Upper lobe of right lung (tissue), 1 donor: ENCODE measurements at regions not wholly inside any gene's neighbourhood (a gene's known extent, or its start where the extent isn't known, plus 50 kb on each side); places are given as distances from the start of the nearest gene placed in this dataset.

Source experiments
- ATAC-seq: fragments of 200-7000 bp; cut with Tn5 transposase; one replicate; pipeline ENCODE4 v1.9.1; 2020; ENCODE audit warnings: mild to moderate bottlenecking, moderate library complexity
- DNase-seq: peaks from one replicate; pipeline ENCODE4 v3.0.0-alpha.2; 2020
- H3K27ac ChIP-seq: fragments of 200-600 bp; one replicate; pipeline ENCODE4 v1.8.0; 2022
- H3K27me3 ChIP-seq: fragments of 200-600 bp; one replicate; pipeline ENCODE4 v1.8.0; 2022; ENCODE audit warnings: mild to moderate bottlenecking
- H3K36me3 ChIP-seq: fragments of 200-600 bp; one replicate; pipeline ENCODE4 v1.8.0; 2022
- H3K4me1 ChIP-seq: fragments of 200-600 bp; one replicate; pipeline ENCODE4 v1.8.0; 2022
- H3K4me3 ChIP-seq: fragments of 200-600 bp; one replicate; pipeline ENCODE4 v1.8.0; 2022; ENCODE audit warnings: mild to moderate bottlenecking
- H3K9me3 ChIP-seq: fragments of 200-600 bp; one replicate; pipeline ENCODE4 v1.8.0; 2022
- intact Hi-C: fragments of 100-400 bp; cut with DNase I; formaldehyde crosslinking; loops from one replicate; pipeline ENCODE4 v1.11.0; 2022
- TF ChIP-seq, protein P1 (sequence below): fragments of 200-600 bp; IDR thresholded peaks from one replicate; pipeline ENCODE4 v1.8.0; 2022; ENCODE audit warnings: antibody characterized with exemption
- donor health status: DM: no; HTN: yes; CAD: no; lungs with severe emphysema.

DNA sequence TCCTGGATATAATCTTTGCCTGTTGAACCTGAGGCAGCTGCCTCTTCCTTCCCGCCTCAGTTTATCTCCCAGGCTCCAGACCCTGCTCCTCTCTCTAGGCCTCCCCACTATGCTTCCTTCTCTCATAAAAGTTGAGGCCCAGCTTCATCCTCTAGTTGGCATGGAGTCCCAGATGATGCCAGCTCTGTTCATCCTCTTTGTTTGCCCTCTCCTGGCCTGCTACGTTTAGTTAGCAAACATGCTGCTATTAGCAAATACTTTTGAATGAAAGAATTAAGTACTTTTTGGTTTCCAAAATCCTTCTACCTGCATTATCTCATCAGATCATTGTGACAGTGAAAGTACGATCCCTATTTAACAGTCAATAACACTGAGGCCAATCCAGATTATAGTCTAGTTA is 472.5 kb downstream of the COG6 start:
- H3K4me3 ChIP-seq = no peak overlapping the region
- ATAC-seq = no peak
- TF ChIP-seq, protein P1, sequence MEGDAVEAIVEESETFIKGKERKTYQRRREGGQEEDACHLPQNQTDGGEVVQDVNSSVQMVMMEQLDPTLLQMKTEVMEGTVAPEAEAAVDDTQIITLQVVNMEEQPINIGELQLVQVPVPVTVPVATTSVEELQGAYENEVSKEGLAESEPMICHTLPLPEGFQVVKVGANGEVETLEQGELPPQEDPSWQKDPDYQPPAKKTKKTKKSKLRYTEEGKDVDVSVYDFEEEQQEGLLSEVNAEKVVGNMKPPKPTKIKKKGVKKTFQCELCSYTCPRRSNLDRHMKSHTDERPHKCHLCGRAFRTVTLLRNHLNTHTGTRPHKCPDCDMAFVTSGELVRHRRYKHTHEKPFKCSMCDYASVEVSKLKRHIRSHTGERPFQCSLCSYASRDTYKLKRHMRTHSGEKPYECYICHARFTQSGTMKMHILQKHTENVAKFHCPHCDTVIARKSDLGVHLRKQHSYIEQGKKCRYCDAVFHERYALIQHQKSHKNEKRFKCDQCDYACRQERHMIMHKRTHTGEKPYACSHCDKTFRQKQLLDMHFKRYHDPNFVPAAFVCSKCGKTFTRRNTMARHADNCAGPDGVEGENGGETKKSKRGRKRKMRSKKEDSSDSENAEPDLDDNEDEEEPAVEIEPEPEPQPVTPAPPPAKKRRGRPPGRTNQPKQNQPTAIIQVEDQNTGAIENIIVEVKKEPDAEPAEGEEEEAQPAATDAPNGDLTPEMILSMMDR = no peak
- no peaks in the 10 kb centered on the region for H3K27me3 ChIP-seq
- no peaks in the 10 kb centered on the region for H3K9me3 ChIP-seq
- no peak overlapping the region for H3K27ac ChIP-seq
- intact Hi-C loops = no loop called here
- peaks cover 3% of the 10 kb centered on the region for H3K4me1 ChIP-seq
- DNase-seq = no peak
- H3K36me3 ChIP-seq = no peaks in the 10 kb centered on the region

DNA sequence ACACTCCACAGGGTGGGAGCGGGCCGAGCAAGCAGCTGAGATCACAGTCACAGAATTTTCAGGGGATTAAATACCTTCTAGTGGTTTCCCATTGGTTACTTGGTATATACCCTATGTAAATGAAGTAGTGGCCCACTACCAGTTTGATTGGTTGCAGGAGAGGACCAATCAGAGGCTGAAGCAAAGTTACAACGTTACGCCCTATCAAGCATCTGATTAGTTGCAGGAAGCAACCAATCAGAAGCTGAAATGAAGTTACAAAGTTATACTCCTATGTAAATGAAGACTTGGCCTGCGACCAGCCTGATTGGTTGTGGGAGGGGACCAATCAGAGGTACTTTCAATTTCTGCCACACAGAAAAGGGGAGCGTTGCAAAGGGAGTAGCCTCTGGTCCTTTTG is 474.0 kb downstream of the COG6 start:
- ATAC-seq = no peak
- DNase-seq = no peak
- Histone ChIP-seq H3K4me3 (no peak overlapping the region), H3K4me1 (peaks cover 9% of the 10 kb centered on the region), H3K27me3 (no peaks in the 10 kb centered on the region), H3K9me3 (no peaks in the 10 kb centered on the region), H3K27ac (no peak overlapping the region), H3K36me3 (no peaks in the 10 kb centered on the region)
- TF ChIP-seq, protein P1 = no peak
- intact Hi-C loops = no loop called here

DNA sequence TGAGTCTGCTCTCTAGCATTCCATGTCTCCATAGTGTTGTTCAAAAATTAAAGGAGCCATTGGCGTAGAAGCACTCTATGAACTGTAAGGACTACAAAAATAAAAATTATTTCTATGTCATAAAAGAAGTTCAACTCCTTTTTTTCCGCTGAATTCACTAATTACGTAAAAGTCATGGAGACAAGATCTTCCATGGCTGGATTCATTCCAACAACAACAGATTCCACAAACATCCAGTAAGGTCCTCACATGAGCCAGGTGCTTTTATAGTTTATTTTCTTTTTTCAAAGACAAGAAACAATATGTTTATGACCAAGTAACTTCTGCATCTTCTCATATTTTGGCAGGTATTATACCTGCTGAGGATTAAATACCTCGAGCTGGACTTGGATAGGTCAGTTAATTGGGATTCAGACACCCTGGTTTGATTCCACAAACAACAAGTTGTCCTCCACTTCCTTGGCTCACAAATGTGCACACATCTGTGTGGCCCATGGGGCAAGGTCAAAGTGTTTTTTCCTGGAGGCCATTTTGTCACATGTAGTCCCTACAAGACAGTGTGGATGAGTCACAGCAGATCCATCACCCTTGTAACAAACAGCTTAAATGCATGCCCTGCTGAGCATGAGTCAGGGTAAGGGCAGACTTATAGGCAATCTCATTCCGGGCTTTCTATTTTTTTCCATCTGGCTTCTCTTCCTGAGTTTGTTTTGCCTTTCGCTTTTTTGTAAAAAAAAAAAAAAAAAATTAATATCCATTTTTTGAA is 475.6 kb downstream of the COG6 start:
- DNase-seq (no peak), ATAC-seq (no peak)
- no peaks in the 10 kb centered on the region for H3K36me3 ChIP-seq
- intact Hi-C loops = no loop called here
- H3K4me3 ChIP-seq = no peak overlapping the region
- TF ChIP-seq, protein P1 = no peak
- H3K9me3 ChIP-seq = no peaks in the 10 kb centered on the region
- H3K4me1 ChIP-seq = peaks cover 6% of the 10 kb centered on the region
- H3K27ac ChIP-seq = no peak overlapping the region
- H3K27me3 ChIP-seq = no peaks in the 10 kb centered on the region

DNA sequence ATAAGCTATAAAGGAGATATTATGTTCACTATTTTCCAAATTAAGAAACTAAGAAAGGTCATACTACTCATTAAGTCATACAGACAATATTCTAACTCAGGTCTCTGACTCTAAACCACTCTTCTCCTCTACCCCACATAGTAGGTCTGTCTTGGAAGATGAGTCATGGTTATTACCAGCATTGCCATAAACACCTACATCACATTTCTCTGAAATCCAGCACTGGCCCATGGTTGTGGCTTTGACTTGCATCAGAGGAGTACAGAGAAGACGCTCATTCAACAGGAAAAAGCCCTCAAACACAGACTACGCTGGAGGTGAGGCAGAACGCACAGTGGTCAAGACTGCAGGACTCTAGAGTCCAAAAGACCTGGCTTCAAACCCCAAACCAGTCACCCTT is 476.8 kb downstream of the COG6 start:
- no peaks in the 10 kb centered on the region for H3K36me3 ChIP-seq
- H3K4me1 ChIP-seq = peaks cover 6% of the 10 kb centered on the region
- H3K9me3 ChIP-seq = no peaks in the 10 kb centered on the region
- H3K27ac ChIP-seq = no peak overlapping the region
- ATAC-seq (no peak), DNase-seq (no peak)
- H3K27me3 ChIP-seq = no peaks in the 10 kb centered on the region
- H3K4me3 ChIP-seq = no peak overlapping the region
- TF ChIP-seq, protein P1 = no peak
- intact Hi-C loops = no loop called here

DNA sequence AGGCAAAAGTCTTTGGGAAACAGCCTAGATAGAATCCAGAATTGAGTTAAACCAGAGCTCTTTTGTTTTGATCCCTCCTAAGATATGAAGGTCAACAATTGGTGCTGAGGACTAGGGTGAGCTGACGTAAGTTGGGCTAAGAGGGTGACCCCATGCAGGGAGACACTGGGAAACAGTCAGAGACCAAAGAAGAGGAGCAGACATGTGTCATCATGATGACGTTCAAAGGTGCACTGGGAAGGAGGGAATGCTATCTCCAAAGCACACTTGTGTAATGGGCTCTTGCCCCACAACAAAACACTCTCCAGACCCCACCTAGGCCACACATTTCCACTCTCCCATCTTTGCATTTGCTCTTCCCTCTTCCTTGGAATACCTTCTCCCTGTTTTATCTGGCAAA is 481.4 kb downstream of the COG6 start:
- TF ChIP-seq, protein P1 = no peak
- no peaks in the 10 kb centered on the region for H3K27me3 ChIP-seq
- peaks cover 6% of the 10 kb centered on the region for H3K4me1 ChIP-seq
- ATAC-seq (no peak), DNase-seq (no peak)
- no peaks in the 10 kb centered on the region for H3K36me3 ChIP-seq
- no peaks in the 10 kb centered on the region for H3K9me3 ChIP-seq
- no peak overlapping the region for H3K4me3 ChIP-seq
- intact Hi-C loops = no loop called here
- no peak overlapping the region for H3K27ac ChIP-seq

DNA sequence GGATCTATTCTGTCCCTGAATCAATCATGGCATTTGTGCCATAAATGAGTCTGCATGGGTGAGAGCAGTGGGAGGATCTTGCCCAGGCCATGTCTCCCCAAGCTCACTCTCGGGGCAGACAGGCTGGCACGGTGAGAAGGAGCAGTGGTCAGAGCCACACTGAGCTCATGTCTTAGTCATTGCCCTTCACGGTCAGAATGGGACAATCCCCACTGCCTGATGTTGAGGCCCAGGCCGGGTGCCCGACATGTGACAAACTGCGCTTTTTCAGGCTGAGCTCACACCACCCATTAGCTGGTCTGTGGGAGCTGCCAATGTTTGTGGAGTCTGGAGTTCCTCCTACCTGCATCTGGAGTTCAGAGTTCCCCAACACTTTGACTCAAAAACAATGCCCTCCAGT is 481.9 kb downstream of the COG6 start:
- intact Hi-C loops = no loop called here
- peak; percentile 8 for ATAC-seq

More for the DNA sequence above, 481.9 kb downstream of the COG6 start:
- Histone ChIP-seq H3K27me3 (no peaks in the 10 kb centered on the region), H3K4me3 (no peak overlapping the region), H3K9me3 (no peaks in the 10 kb centered on the region), H3K4me1 (peaks cover 6% of the 10 kb centered on the region), H3K27ac (no peak overlapping the region), H3K36me3 (no peaks in the 10 kb centered on the region)
- TF ChIP-seq, protein P1 = no peak
- no peak for DNase-seq
